Parathyroid adenoma (tissue), 2 donors: ENCODE measurements at regions not wholly inside any gene's neighbourhood (a gene's known extent, or its start where the extent isn't known, plus 50 kb on each side); places are given as distances from the start of the nearest gene placed in this dataset.

Experiments
- H2AFZ ChIP-seq: fragments of 300-600 bp; sonication (generic); one replicate; pipeline ENCODE4 v1.7.0; 2017; ENCODE audit warnings: antibody characterized with exemption, mild to moderate bottlenecking
- H3K27ac ChIP-seq: fragments of 300-600 bp; sonication (generic); one replicate; pipeline ENCODE4 v1.7.0; 2017
- H3K27me3 ChIP-seq: fragments of 300-600 bp; sonication (generic); one replicate; pipeline ENCODE4 v1.7.0; 2017; ENCODE audit warnings: low read length; ENCODE audit not compliant: control insufficient read depth, insufficient read depth
- H3K36me3 ChIP-seq: fragments of 300-600 bp; sonication (generic); one replicate; pipeline ENCODE4 v1.7.0; 2017; ENCODE audit warnings: low read length; ENCODE audit not compliant: control insufficient read depth, insufficient read depth
- H3K4me1 ChIP-seq: fragments of 300-600 bp; sonication (generic); one replicate; pipeline ENCODE4 v1.7.0; 2017; ENCODE audit warnings: control low read depth
- H3K4me2 ChIP-seq: fragments of 300-600 bp; sonication (generic); one replicate; pipeline ENCODE4 v1.7.0; 2017; ENCODE audit warnings: low read length
- H3K4me3 ChIP-seq: fragments of 300-600 bp; sonication (generic); one replicate; pipeline ENCODE4 v1.7.0; 2017; ENCODE audit warnings: low read depth, low read length
- H3K79me2 ChIP-seq: fragments of 300-600 bp; sonication (generic); one replicate; pipeline ENCODE4 v1.7.0; 2017; ENCODE audit warnings: control low read depth
- H3K9ac ChIP-seq: fragments of 300-600 bp; sonication (generic); one replicate; pipeline ENCODE4 v1.7.0; 2017; ENCODE audit warnings: mild to moderate bottlenecking
- H3K9me3 ChIP-seq: fragments of 300-600 bp; sonication (generic); one replicate; pipeline ENCODE4 v1.7.0; 2017; ENCODE audit warnings: low read length; ENCODE audit not compliant: control insufficient read depth
- CTCF ChIP-seq: fragments of 300-600 bp; sonication (generic); IDR thresholded peaks from one replicate; pipeline ENCODE4 v1.7.0; 2017; ENCODE audit warnings: antibody characterized with exemption, mild to moderate bottlenecking
- donor health status: primary hyperparathyroidism.

GRCh38 chr4:100075486-100076270 lies 114.6 kb downstream of the DDIT4L start:
- H3K9ac ChIP-seq: no peak overlapping the region
- no peak overlapping the region for H3K4me3 ChIP-seq

DNA sequence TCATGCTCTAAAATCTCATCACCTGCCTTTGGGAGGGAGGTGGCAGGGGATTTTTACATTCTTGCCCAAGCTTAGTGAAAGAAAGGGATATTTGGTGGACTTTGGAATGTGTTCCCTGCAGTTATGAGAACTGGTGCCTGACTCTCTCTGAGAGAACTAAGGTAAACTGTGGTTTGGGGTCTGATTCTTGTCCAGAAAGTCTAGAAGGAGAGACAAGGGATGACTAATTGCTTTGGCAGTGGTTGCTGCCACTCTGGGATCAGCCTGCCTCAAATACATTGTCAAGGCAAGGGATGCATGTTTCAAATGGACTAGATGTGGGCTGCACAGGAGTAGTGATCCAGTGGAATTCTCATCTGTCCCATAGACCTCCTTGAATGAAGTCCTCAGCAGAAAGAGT lies 115.2 kb downstream of the DDIT4L start:
- no peak overlapping the region for H3K4me3 ChIP-seq
- H3K9me3 ChIP-seq: no peaks in the 10 kb centered on the region
- no peak overlapping the region for H3K9ac ChIP-seq
- H3K4me1 ChIP-seq: no peaks in the 10 kb centered on the region
- H3K79me2 ChIP-seq: no peaks in the 10 kb centered on the region
- no peak overlapping the region for H3K27ac ChIP-seq
- no peak overlapping the region for H2AFZ ChIP-seq
- no peaks in the 10 kb centered on the region for H3K27me3 ChIP-seq
- no peak overlapping the region for H3K4me2 ChIP-seq
- no peaks in the 10 kb centered on the region for H3K36me3 ChIP-seq
- no peak for TF ChIP-seq CTCF

More at GRCh38 chr4:100075486-100076270, 114.6 kb downstream of the DDIT4L start:
- H3K4me1 ChIP-seq: no peaks in the 10 kb centered on the region
- no peak overlapping the region for H2AFZ ChIP-seq
- no peak overlapping the region for H3K4me2 ChIP-seq
- H3K27ac ChIP-seq: no peak overlapping the region
- H3K9me3 ChIP-seq: no peaks in the 10 kb centered on the region
- no peaks in the 10 kb centered on the region for H3K27me3 ChIP-seq
- no peaks in the 10 kb centered on the region for H3K36me3 ChIP-seq
- no peak for TF ChIP-seq CTCF
- no peaks in the 10 kb centered on the region for H3K79me2 ChIP-seq

- Histone ChIP-seq H3K9me3 (no peaks in the 10 kb centered on the region), H3K79me2 (no peaks in the 10 kb centered on the region)
Measured at GRCh38 chr4:100071506-100071905, 118.8 kb downstream of the DDIT4L start.

DNA sequence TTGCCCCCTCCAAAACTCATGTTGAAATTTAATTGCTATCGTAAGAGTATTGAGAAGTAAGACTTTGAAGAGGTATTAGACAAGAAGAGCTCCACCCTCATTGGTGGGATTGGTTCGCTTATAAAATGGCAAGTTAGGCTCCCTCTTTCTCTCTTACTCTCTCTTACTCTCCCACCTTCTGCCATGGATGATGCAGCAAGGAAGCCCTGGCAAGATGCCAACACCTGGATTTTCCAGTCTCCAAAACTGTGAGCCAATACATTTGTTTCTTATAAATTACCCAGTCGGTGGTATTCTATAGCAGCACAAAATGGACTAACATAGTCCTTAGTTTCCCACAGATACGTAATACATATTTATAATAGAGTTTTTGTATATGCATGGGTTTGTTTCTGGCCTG lies 119.4 kb downstream of the DDIT4L start:
- no peaks in the 10 kb centered on the region for H3K27me3 ChIP-seq
- H3K9ac ChIP-seq: no peak overlapping the region
- H3K79me2 ChIP-seq: no peaks in the 10 kb centered on the region
- TF ChIP-seq CTCF: no peak
- no peaks in the 10 kb centered on the region for H3K36me3 ChIP-seq
- no peak overlapping the region for H3K4me3 ChIP-seq
- no peak overlapping the region for H3K4me2 ChIP-seq
- no peaks in the 10 kb centered on the region for H3K9me3 ChIP-seq
- H3K27ac ChIP-seq: no peak overlapping the region
- no peaks in the 10 kb centered on the region for H3K4me1 ChIP-seq
- no peak overlapping the region for H2AFZ ChIP-seq

More at GRCh38 chr4:100071506-100071905, 118.8 kb downstream of the DDIT4L start:
- Histone ChIP-seq H3K27ac (no peak overlapping the region), H3K4me3 (no peak overlapping the region), H3K4me2 (no peak overlapping the region), H2AFZ (no peak overlapping the region), H3K9ac (no peak overlapping the region), H3K27me3 (no peaks in the 10 kb centered on the region), H3K4me1 (no peaks in the 10 kb centered on the region), H3K36me3 (no peaks in the 10 kb centered on the region)
- no peak for TF ChIP-seq CTCF

- Histone ChIP-seq H3K27ac (no peak overlapping the region), H3K4me1 (no peaks in the 10 kb centered on the region), H3K79me2 (no peaks in the 10 kb centered on the region), H3K4me3 (no peak overlapping the region), H3K36me3 (no peaks in the 10 kb centered on the region), H3K9ac (no peak overlapping the region), H3K4me2 (no peak overlapping the region), H2AFZ (no peak overlapping the region), H3K27me3 (no peaks in the 10 kb centered on the region), H3K9me3 (no peaks in the 10 kb centered on the region)
- no peak for TF ChIP-seq CTCF
Measured at GRCh38 chr4:100069207-100069606, 119.1 kb upstream of the H2AZ1 start.
